ENCODE measurements at regions not wholly inside any gene's neighbourhood (a gene's known extent, or its start where the extent isn't known, plus 50 kb on each side); places are given as distances from the start of the nearest gene placed in this dataset.

GRCh38 chr18:64747803-64748202 lies 598.9 kb upstream of the LINC00305 start:
- TF ChIP-seq, protein P1, sequence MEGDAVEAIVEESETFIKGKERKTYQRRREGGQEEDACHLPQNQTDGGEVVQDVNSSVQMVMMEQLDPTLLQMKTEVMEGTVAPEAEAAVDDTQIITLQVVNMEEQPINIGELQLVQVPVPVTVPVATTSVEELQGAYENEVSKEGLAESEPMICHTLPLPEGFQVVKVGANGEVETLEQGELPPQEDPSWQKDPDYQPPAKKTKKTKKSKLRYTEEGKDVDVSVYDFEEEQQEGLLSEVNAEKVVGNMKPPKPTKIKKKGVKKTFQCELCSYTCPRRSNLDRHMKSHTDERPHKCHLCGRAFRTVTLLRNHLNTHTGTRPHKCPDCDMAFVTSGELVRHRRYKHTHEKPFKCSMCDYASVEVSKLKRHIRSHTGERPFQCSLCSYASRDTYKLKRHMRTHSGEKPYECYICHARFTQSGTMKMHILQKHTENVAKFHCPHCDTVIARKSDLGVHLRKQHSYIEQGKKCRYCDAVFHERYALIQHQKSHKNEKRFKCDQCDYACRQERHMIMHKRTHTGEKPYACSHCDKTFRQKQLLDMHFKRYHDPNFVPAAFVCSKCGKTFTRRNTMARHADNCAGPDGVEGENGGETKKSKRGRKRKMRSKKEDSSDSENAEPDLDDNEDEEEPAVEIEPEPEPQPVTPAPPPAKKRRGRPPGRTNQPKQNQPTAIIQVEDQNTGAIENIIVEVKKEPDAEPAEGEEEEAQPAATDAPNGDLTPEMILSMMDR (IDR thresholded peaks at IDR 0.05; ENCODE audit: poor library complexity): no peak
- no peak for TF ChIP-seq EZH2 (IDR thresholded peaks at IDR 0.05; ENCODE audit: borderline replicate concordance)

Data from hepatocyte (in vitro differentiated cells).